T1000 (cell line): ENCODE measurements at regions not wholly inside any gene's neighbourhood (a gene's known extent, or its start where the extent isn't known, plus 50 kb on each side); places are given as distances from the start of the nearest gene placed in this dataset.
"Not testable (repeated sequence)": the region's sequence is repeated elsewhere in the genome, so short reads cannot be mapped to it uniquely, and the experiment has no call there.

ENCODE experiments used
- DNase-seq: peaks from one replicate; lab custom pipeline; 2025; ENCODE audit warnings: mixed read lengths; lab: John Stamatoyannopoulos, UW

DNA sequence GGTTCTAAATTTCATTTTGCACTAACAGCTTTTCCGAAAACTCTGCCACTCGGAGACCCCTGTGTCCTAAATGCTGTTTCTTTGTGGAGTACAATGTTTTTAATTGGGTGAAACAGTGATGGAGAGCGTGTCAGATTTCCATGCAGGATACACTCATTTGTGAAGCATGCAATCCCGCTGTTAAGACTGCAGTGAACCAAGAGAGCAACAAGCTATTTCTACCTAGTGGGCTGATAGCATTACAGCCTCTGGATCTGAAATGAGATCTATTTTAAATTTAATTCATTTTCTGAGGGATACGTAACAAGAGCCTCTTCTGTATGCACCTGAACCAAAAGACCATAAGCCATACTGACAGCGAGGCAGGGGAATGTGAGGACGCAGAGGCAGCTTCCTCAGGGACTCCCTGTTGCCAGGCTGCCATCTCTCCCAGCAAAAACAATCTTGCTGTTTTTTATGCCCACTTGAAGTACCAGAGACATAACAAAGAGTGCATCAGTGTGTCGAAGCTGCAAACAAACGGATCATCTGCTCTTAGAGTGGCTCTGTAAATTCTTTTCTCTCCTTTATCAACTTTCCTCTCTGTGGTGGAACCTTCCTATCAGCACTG is 199.9 kb upstream of the COX10 start:
- no peak for DNase-seq

DNA sequence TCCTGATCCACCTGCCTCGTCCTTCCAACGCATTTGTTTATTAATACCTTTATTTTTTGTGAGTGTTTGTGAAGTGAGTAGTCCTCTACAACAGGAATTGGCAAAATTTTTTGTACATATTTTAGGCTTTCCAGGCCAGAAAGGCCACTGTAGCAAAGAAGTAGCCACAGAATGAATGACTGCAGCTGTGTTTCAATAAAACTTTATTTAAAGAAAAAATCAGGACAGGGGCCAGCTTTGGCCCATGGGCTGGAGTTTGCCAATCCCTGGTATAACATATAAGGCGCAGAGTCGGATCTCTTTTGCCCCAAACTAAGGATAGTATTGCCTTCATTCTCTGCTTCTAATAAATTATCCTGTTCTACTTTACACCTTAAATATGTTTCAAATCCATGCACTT is 198.0 kb upstream of the COX10 start:
- DNase-seq: no peak

DNA sequence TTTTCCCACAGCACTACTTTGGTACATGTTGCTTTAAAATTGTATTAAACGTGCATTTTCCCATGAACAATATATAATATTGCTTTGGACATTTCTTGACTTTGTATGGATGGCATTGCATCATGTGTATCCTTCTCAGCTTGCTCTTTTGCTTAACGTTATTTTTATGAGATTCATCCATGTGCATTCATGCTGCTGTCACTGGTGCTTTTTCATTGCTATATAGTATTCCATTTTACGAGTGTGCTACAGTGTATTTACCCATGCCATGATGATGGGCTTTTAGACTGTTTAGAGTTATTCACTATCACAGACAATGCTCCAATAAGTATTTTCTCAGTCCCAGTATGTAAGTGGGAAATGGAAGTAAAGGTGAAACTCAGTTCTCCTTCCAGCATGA is 195.2 kb upstream of the COX10 start:
- DNase-seq: no peak

DNA sequence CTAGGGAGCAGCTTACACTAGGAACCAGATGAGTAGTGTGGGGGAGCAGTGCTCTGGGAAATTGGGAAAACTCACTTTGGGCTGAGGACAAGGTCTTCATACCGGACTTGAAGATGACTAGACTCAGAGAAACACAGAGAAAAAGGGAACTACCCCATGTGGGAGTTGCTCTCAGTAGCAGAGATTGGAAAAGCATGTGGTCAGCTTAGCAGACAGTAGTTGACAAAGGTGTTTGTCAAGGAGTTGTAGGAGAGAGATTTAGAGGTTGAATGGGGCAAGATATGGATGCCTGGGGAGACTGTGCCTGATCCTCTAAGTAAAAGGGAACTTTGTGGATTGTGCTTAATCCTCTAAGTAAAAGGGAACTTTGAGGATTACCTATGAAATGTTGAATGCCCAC is 194.5 kb upstream of the COX10 start:
- DNase-seq: no peak

DNA sequence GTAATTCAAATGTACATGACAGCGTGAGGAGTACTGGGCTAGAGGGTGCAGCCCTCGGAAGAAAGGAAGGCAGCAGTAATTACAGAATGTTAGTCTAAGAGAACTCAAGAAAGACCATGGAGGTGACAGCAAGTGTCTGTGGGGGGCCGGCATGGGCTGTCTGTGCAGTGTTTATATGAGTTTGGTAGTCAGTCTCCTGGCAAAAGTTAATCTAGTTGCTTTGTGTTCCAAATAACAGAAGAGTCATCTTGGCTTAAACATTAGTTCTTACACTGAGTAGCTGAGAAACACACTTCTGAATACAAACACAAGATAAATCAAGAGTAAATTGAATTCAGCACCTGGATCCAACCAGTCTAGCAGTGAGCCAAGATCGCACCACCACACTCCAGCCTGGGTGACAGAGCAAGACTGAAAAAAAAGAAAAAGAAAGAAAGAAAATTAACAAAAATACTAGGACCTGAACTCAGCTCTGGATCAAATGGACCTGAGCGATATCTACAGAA is 189.3 kb upstream of the COX10 start:
- no peak for DNase-seq

DNA sequence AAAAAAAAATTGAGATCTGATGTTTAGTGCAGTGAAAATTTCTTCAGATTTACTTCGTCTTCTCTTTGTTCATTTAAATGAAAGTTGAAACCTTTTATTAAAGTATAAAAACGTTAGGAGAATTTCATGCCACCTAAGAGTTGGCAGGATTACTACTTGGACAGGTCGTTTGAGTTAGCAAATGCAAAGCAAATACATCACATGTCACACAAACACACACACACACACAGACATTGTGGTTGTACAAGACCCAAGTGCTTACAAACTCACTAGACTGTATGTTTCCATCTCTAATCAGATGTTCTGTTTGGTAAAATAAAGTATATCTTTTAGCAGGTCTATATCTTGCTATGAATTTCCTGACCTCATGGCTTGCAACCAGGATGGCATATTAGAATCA is 185.6 kb upstream of the COX10 start:
- no peak for DNase-seq

DNA sequence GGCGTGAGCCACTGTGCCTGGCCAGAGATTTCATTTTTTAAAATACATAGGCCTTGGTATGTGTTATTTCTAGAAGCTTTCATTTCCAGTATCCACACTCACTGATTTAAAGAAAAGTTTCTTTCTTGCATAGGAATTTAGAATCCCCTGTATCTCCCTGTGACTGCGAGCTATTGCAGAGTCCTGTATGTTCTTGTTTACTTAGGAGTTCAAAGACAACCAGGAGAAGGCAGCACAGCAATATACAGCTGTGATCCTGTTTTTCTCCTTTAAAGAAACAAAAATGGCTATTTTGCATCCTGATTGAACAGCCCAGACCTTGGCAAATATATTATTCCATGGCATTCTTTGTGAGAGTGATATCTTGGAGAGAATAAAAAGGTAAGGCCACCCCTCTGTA is 185.0 kb upstream of the COX10 start:
- no peak for DNase-seq

DNA sequence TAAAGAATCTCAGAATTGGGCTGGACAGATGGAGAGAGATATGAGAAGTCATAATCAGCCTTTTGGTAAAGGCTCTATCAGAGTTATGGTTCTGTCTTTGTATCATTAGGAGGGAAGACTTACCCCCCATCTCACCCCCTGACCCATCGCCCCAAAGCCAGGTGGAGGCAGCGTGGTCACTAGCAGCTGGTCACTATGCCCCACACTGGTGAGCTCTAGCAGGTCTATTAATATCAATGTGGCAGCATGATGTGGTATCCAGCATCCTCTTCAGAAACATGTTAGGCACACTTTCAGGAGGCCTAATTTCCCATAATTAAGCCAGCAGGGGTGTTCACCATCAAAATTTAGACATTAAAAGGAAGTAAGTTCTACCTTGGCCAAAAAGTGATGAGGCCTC is 183.8 kb upstream of the COX10 start:
- no peak for DNase-seq

DNA sequence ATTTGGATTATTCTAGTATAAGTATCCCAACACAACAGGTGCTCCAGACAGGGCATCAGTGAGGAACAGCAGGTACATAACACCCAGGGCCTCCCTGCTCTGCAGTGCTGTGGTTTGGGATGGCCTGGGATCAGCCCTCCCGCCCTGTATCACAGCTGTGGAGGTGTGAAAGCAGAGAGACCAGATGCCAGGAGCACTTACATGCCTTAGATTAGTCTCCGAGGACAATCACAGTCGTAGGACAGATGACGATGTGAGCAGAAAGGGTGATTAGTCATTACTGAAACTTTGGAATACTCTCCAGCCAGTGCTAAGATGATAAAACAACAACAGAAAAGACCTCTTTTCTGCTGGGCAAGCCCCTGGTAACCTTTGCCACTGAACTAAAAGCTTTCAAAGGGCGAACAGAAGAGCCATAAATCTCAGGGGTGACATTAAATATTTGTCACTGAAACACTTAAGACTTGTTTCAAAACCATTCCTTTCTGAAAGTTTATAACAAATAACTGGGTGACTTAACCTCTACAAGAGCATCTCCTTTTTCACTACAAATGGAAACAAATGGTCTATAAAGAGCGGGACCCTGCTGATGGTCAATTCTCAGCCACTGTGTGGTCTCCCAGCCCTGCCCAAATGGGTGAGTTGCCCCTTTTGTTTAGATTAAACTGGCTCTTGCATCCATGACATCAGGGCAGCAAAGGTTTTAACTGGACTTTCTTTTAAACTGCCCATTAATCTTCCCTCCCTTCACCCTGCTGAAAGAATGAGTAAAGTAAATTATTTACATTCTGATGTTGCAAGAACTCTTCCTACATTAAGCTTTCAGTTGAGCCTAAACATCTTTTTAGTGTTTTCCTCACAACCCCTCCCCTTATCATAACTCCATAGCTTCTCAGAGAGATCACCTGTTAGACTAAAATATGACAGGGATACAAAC is 183.1 kb upstream of the COX10 start:
- no peak for DNase-seq

DNA sequence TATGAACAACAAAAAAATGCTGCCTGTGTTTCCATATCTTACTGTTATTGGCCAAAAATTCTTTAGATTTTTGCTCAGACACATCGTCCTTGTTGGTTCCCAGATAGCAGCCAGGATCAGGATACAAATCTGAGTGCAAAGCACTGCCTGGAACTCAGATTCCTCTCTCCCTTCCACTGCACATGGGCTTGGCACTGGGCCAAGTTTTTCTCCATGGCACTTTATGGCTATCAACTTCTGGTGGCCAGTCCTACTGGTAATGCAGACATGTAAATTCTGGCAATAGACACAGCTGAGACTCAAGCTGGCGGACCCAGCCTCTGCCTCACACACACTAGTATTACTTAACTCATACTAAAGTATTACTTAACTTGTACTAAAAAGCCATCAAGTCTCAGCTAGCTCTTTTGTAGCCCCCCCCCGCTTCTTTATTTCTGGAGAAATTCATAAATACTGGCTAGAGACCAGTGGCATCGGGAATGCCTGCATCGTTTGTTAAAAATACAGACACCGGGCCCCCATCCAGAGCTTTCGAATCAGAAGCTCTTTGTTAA is 181.2 kb upstream of the COX10 start:
- no peak for DNase-seq

DNA sequence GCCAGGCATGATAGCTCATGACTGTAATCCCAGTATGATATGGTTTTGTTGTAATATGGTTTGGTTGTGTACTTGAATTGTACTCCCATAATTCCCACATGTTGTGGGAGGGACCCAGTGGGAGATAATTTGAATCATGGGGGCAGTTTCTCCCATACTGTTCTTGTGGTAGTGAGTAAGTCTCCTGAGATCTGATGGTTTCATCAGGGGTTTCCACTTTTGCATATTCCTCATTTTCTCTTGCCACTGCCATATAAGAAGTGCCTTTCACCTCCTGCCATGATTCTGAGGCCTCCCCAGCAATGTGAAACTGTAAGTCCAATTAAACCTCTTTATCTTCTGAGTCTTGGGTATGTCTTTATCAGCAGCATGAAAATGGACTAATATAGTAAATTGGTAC is 160.3 kb upstream of the COX10 start:
- DNase-seq: not testable (repeated sequence)

DNA sequence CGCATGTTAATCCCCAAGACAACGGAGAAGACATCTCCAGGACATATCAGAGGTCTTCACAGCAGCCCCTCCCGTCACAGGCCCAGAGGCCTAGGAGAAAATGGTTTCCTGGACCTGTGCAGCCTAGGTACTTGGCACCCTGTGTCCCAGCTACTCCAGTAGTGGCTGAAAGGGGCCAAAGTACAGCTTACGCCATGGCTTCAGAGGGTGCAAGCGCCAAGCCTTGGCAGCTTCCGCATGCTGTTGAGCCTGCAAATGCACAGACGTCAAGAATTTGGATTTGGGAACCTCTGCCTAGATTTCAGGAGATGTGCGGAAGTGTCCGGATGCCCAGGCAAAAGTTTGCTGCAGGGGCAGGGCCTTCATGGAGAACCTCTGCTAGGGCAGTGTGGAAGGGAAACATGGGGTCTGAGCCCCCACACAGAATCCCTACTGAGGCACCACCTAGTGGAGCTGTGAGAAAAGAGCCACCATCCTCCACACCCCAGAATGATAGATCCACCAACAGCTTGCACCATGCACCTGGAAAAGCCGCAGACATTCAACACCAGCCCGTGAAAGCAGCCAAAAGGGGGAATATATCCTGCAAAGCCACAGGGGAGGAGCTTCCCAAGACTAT is 159.3 kb upstream of the COX10 start:
- no peak for DNase-seq

DNA sequence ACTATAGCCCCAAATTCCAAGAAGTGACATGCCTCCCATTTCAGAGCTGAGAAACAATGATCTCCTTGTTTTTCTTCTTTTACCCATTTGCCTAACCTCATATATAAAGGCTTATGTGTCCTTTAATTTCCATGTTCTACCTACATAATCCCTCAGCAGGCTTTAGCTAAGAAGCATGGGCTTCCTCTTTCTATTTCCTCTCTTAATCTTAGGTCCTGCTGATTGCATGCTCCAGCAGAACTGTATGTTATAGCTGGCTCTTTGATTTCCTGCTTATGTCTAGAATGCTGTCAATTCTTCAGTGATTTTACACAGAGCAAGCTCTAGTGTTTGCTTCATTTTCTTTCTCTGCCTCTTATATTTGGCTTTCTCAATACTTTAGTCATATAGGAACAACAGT is 151.7 kb upstream of the COX10 start:
- DNase-seq: no peak

DNA sequence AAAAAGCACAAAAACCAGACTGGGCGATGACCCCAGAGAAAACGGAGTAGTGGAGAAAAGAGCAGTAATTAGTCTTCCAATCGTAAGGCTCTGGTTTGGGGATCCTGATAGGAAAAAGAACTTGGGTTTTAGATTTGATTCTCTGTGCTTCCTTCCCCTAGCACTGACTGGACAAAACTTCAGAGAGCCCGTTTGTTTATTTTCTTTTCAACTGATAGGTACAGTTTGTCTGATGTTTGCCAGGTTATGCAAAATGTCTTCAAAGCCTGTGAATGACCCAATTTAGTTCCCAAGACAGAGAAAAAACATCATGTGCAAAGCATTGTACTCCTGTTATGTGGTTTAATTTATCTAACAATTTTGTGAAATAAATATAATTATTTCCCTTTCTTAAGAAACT is 151.1 kb upstream of the COX10 start:
- no peak for DNase-seq

DNA sequence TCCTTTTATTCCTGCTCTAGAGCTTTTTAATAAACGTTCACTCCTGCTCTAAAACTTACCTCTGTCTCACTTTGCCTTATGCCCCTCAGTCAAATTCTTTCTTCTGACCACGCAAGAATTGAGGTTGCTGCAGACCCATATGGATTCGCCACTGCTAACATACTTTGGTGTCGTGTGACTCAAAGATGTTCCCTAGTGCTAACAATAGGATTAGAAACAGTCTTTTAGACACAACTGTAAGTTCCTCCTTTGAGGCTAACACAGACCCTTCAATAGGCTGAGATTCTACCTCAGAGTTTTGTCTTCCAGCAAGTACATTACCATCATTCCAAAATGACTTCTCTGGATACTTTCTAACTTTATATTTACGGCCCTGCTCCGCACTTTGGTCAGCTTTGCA is 149.5 kb upstream of the COX10 start:
- DNase-seq: no peak

DNA sequence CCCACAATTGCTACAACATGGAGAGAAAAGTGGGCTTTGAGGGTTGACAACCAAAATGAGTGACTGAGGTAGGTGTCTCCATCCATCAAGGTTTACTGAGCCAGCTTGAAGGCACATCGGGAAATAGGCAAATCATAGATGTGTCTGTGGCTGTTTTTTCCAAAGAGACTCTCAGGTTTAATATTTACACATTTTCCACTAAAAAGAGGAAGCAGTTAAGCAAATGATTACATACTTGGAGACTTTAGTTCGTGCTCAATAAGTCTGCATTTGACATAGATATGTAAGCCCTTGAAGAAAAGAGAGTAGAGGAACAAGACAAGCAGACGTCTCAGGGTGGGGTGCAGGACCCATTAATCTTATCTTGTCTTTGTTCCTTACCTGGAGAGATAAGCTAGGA is 148.9 kb upstream of the COX10 start:
- no peak for DNase-seq

DNA sequence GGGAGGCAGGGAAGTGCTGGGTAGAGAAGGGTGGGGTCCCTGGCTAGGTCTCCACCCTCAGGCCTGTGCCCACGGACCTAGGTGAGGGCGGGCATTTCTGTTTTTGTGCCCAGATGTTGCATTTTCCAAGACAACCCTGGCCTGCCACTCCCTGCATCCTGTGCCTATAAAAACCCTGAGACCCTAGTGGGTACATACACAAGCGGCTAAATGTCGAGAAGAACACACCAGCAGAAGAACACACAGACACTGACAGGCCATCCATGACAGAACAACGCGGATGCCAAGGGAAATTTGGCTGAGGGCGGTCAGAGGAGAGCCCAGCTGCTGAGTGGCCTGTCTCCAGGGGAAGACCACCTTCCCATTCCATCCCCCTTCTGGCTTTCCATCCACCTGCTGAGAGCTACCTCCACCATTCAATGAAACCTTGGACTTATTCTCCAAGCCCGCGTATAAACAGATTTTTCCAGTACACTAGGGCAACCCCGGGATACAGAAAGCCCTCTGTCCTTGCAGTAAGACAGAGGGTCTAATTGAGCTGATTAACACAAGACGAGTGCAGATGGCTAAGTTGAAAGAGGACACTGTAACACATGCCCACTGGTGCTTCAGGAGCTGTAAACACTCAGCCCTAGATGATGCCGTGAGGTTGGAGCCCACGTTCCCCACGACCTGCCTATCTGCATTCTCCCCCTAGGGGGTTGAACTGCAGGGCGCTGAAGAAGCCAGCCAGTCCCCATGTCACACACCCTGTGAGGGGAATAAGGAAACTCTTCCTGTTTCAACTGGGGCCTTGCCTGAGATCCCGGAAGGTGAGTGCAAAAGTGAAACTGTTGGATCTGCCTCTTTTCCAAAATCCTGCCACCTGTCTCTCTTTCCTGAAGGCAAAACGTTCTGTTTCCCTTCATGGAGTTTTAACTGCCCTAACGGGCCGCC is 147.2 kb upstream of the COX10 start:
- no peak for DNase-seq

DNA sequence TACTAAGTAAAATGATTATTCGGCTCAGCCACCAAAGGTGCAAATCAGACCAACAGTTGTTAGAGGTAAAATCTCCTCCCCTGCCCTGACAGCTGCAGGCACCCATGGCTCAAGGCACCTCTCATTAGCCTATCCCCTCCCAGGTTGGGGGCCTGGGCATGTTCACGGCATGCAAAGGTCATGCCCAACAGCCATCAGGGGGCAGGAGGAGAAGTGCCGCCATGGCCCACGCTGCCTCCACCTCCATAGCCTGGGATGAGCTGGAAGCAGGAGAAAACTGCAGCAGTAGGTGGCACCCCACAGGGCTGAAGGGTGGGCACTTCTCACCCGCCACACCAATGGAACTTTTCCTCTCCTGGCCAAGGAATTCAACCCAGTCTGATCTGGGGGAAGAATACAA is 146.4 kb upstream of the COX10 start:
- DNase-seq: no peak

DNA sequence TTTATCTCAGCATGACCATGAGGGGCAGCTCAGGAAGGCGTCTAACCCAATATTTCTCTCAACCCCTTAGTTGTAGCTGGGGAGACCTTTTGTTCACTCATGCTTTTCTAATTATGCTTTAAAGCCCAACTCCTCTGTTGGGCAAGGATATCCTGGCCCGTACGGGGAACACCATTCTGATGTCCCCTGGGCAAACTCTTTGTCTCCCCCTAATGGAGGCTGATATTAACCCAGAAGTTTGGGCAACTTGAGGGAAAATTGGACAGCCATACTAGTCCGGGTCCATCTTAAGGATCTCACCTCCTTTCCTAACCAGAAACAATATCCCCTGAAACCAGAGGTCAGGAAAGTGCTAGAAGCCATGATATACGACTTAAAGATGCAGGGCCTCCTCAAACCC is 143.7 kb upstream of the COX10 start:
- no peak for DNase-seq

DNA sequence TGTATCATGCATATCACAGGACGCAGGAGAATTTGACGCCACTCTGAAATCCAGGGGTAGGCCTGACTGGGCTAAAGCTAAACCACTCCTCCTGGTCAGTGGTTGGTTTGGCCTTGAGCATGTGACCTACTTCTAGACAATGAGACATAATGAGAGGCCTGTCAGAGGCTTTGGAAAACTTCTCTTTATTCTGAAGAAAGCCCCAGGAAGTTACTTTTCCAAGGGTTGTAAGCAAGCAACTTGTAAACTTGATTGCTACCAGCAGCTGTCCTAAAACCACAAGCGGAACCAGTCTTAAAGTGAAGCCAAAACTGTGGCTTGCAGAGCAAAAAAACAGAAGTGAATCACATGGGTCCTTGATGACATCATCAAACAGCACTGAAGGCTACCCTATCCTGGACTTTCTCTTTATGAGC is 138.2 kb upstream of the COX10 start:
- DNase-seq: no peak

DNA sequence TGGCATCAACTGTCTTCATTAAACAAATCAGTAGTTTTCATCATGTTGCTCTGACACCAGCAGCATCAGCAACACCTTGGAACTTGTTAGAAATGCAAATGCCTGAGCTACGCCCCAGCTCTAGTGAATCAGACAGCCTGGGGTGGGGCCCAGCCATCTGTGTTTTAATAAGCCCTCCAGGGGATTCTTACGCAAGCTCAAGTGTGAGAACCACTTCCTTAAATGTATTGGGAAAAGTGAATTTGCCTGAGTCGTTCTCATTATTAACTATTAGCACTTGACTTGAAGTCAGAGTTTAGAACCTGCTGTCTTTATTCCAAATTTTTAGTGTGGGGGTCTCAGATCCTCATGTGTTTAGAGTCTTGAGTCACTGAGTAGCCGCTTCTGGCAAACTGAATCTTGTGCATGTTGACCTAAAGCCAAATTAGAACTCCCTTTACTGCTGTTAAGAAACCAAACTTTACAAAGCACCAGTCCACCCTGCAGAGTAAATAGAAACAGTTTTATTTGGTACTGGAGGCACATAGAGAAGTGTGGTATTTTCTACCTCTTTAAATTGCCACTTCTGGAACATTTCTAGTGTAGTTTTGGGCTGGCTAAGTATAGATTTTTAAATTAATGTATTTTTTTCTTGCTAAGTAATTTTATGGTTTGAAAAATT is 137.4 kb upstream of the COX10 start:
- DNase-seq: no peak
